Thoracic aorta (tissue), 2 donors: ENCODE measurements at regions not wholly inside any gene's neighbourhood (a gene's known extent, or its start where the extent isn't known, plus 50 kb on each side); places are given as distances from the start of the nearest gene placed in this dataset.
"Not testable (repeated sequence)": the region's sequence is repeated elsewhere in the genome, so short reads cannot be mapped to it uniquely, and the experiment has no call there.

Experiments
- ATAC-seq: fragments of 150-250 bp; one replicate; pipeline ENCODE4 v1.8.0; 2017; ENCODE audit warnings: low read depth; ENCODE audit not compliant: insufficient number of reproducible peaks, low FRiP score
- DNase-seq: peaks from one replicate; pipeline ENCODE4 v3.0.0-alpha.2; 2020; ENCODE audit warnings: low spot score
- H3K27ac ChIP-seq, 2 donors: fragments of 200-600 bp; sonication (generic); 1 replicate in 1 of 2; 2 replicates in 1 of 2; pipeline ENCODE4 v1.5.1; 2016; ENCODE audit warnings: mild to moderate bottlenecking in 2 of 2, moderate library complexity in 2 of 2
- H3K27me3 ChIP-seq: fragments of 200-600 bp; sonication (generic); replicated peaks from 2 replicates; pipeline ENCODE4 v1.6.0; 2016; ENCODE audit warnings: mild to moderate bottlenecking; ENCODE audit not compliant: insufficient read depth
- H3K36me3 ChIP-seq: fragments of 200-600 bp; sonication (generic); one replicate; pipeline ENCODE4 v1.5.1; 2016
- H3K4me1 ChIP-seq, 2 donors: fragments of 200-600 bp; sonication (generic); 1 replicate in 1 of 2; 2 replicates in 1 of 2; pipeline versions ENCODE4 v1.5.1 to v1.6.0; 2016; ENCODE audit warnings: low read depth in 2 of 2, mild to moderate bottlenecking in 1 of 2; ENCODE audit not compliant: control insufficient read depth in 1 of 2
- H3K4me3 ChIP-seq: fragments of 200-600 bp; sonication (generic); 2 replicates; pipeline ENCODE4 v1.5.1; 2016; ENCODE audit warnings: mild to moderate bottlenecking
- H3K9me3 ChIP-seq: fragments of 200-600 bp; sonication (generic); 2 replicates; pipeline ENCODE4 v1.5.1; 2016
- CTCF ChIP-seq: fragments of 200-600 bp; sonication (generic); IDR thresholded peaks from one replicate; pipeline ENCODE4 v1.5.1; 2019; ENCODE audit warnings: antibody characterized with exemption

DNA sequence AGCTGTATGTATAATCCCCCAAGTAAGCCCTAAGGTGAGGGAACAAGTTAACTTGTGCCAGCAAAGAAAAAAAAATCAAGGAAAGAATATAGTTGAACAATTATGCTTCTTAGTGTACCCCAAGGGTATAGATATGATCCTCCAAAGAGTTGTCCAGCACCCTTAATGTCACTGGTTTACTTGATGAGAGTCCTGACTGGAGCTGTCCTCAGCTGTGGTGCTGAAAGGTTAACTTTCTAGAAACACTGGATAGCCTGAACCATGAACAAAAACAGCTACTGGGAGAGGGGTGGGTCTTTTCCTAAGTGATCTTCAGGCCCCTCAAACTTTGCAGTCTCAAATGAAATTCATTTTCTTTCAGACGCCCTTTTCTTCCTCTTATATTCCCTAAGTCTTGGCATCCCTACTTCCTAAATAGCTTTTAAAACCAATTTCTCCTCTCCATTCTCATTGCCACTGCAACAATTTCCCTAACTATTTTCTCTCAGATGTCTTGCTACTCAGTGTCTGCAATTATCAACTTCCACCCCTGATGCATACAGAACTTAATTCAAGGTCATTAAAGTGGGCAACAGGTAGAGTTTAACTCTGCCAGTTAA is 83.5 kb upstream of the PROKR2 start:
- Histone ChIP-seq H3K9me3 (no peaks in the 10 kb centered on the region), H3K4me3 (no peak overlapping the region), H3K4me1 (no peaks in the 10 kb centered on the region), H3K27me3 (no peaks in the 10 kb centered on the region), H3K27ac (no peak overlapping the region), H3K36me3 (no peaks in the 10 kb centered on the region)
- DNase-seq (no peak), ATAC-seq (no peak)
- TF ChIP-seq CTCF, result no peak

- no peak for TF ChIP-seq CTCF
- H3K9me3 ChIP-seq, result no peaks in the 10 kb centered on the region
- no peak for ATAC-seq
- H3K36me3 ChIP-seq, result no peaks in the 10 kb centered on the region
- H3K4me3 ChIP-seq, result no peak overlapping the region
- no peaks in the 10 kb centered on the region for H3K27me3 ChIP-seq
- H3K27ac ChIP-seq, result no peak overlapping the region
- DNase-seq, result no peak
- no peaks in the 10 kb centered on the region for H3K4me1 ChIP-seq
Observed at GRCh38 chr20:5397393-5397792, 80.6 kb upstream of the PROKR2 start.

DNA sequence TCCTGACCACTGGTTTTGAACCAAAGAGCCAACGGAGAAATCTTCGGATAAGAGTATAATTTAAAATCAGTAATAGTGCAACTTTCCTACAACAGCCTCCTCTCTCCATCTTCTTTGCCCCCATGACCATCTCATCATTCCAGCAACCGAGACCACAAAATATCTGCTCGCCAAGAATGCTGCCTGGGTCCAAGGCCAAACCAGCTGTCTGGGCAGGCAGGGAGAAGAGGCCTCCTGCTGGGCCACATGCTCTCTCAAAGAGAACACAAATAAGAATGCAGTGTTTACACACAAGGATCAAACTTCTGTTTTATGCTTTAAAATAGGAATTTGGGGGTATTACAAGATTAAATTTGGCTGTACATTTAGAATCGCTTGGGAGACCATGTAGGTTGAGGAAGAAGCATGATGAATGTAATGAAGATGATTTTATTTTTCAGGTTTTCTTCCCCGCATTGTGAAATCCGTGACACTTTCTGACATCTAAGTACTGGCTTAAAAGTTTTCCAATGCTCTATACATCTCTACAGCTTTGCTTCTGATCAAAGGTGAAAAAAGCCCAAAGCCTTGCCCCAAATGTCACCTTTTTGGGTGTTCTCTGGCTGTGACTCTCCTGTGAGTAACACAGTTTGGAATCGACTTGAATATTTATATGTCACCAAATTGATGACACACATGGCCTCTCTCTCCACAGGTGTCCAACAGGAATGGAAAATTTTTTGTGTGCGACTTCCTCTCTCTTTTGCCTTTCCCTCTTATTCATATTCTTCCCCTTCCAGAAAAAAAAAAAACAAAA is 79.4 kb upstream of the PROKR2 start:
- TF ChIP-seq CTCF, result no peak
- Histone ChIP-seq H3K27ac (no peak overlapping the region), H3K27me3 (no peaks in the 10 kb centered on the region), H3K36me3 (no peaks in the 10 kb centered on the region), H3K9me3 (no peaks in the 10 kb centered on the region), H3K4me1 (no peaks in the 10 kb centered on the region), H3K4me3 (no peak overlapping the region)
- no peak for DNase-seq
- no peak for ATAC-seq

- Histone ChIP-seq H3K9me3 (no peaks in the 10 kb centered on the region), H3K4me3 (no peak overlapping the region), H3K27me3 (no peaks in the 10 kb centered on the region), H3K36me3 (no peaks in the 10 kb centered on the region), H3K4me1 (no peaks in the 10 kb centered on the region), H3K27ac (no peak overlapping the region)
- no peak for TF ChIP-seq CTCF
- DNase-seq (no peak), ATAC-seq (no peak)
Observed at GRCh38 chr20:5393218-5393870, 76.6 kb upstream of the PROKR2 start.

- Histone ChIP-seq H3K27me3 (no peaks in the 10 kb centered on the region), H3K36me3 (no peaks in the 10 kb centered on the region), H3K9me3 (no peaks in the 10 kb centered on the region), H3K4me3 (no peak overlapping the region), H3K27ac (no peak overlapping the region), H3K4me1 (no peaks in the 10 kb centered on the region)
- ATAC-seq (no peak), DNase-seq (no peak)
- TF ChIP-seq CTCF, result no peak
Observed at GRCh38 chr20:5390720-5391119, 74.0 kb upstream of the PROKR2 start.

GRCh38 chr20:5386846-5387245 is 70.1 kb upstream of the PROKR2 start:
- H3K36me3 ChIP-seq, H3K27ac ChIP-seq, ATAC-seq, H3K4me1 ChIP-seq, DNase-seq, H3K27me3 ChIP-seq, H3K9me3 ChIP-seq, H3K4me3 ChIP-seq: not testable (repeated sequence)

DNA sequence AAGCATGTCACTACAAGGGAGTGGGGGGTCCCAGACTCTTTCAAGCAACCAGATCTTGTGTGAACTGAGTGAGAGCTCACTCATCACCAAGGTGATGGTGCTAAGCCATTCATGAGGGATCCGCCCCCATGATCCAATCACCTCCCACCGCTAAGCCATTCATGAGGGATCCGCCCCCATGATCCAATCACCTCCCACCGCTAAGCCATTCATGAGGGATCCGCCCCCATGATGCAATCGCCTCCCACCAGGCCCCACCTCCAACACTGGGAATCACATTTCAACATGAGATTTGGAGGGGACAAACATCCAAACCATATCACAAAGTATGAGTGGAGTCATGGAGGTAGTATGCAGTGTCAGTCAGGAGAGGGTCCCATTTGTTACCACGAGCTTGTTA is 64.8 kb upstream of the PROKR2 start:
- H3K4me1 ChIP-seq, H3K9me3 ChIP-seq, H3K4me3 ChIP-seq, H3K36me3 ChIP-seq, DNase-seq, H3K27me3 ChIP-seq, ATAC-seq, H3K27ac ChIP-seq: not testable (repeated sequence)
